PC-9 (cell line): ENCODE measurements at regions not wholly inside any gene's neighbourhood (a gene's known extent, or its start where the extent isn't known, plus 50 kb on each side); places are given as distances from the start of the nearest gene placed in this dataset.

Experiments
- BruUV-seq: library from RNA; stranded (reverse); fragments of 400-500 nt; replicated peaks from 2 replicates; lab custom pipeline; 2021; lab: Mats Ljungman, UMichigan
- CTCF ChIA-PET: fragments of 300-600 bp; sonication (Branson Sonifier 250); formaldehyde crosslinking; loops from one replicate; lab custom pipeline; 2022; ENCODE audit warnings: antibody characterized with exemption; lab: Charles Lee
- POLR2A ChIA-PET: fragments of 300-600 bp; sonication (Branson Sonifier 250); formaldehyde crosslinking; loops from one replicate; lab custom pipeline; 2022; ENCODE audit warnings: antibody characterized with exemption; ENCODE audit not compliant: unreplicated experiment; lab: Charles Lee
- DNase-seq, 2 experiments: peaks; one replicate each; pipeline versions ENCODE4 v3.0.0 to v3.0.0-alpha.2; 2015 to 2022; ENCODE audit warnings: mixed read lengths in 1 of 2
- H2AFZ ChIP-seq: fragments of 200-600 bp; sonication (generic); 2 replicates; pipeline ENCODE4 v1.8.1; 2017; ENCODE audit warnings: antibody characterized with exemption
- H3F3A ChIP-seq: fragments of 200-600 bp; sonication (generic); 2 replicates; pipeline ENCODE4 v1.8.1; 2017; ENCODE audit warnings: antibody characterized with exemption, mild to moderate bottlenecking, low read depth; ENCODE audit not compliant: insufficient read depth
- H3K27ac ChIP-seq: fragments of 200-600 bp; sonication (generic); 2 replicates; pipeline ENCODE4 v1.6.1; 2016; ENCODE audit warnings: mixed run types
- H3K27me3 ChIP-seq: fragments of 200-600 bp; sonication (generic); 2 replicates; pipeline ENCODE4 v1.6.1; 2016; ENCODE audit warnings: low read depth, mixed run types; ENCODE audit not compliant: insufficient read depth
- H3K36me3 ChIP-seq: fragments of 200-600 bp; sonication (generic); 2 replicates; pipeline ENCODE4 v1.6.1; 2016; ENCODE audit warnings: low read depth, mixed run types
- H3K4me1 ChIP-seq: fragments of 200-600 bp; sonication (generic); replicated peaks from 2 replicates; pipeline ENCODE4 v1.6.1; 2016; ENCODE audit warnings: mixed run types; ENCODE audit not compliant: insufficient read depth
- H3K4me2 ChIP-seq: fragments of 200-600 bp; sonication (generic); 2 replicates; pipeline ENCODE4 v1.6.1; 2017; ENCODE audit warnings: mixed run types
- H3K4me3 ChIP-seq: fragments of 200-600 bp; sonication (generic); 2 replicates; pipeline ENCODE4 v1.6.1; 2016; ENCODE audit warnings: mixed run types
- H3K79me2 ChIP-seq: fragments of 200-600 bp; sonication (generic); 2 replicates; pipeline ENCODE4 v1.6.1; 2017; ENCODE audit warnings: low read depth, mixed run types
- H3K9me2 ChIP-seq: fragments of 200-600 bp; sonication (generic); 2 replicates; pipeline ENCODE4 v1.8.1; 2017; ENCODE audit warnings: mild to moderate bottlenecking; ENCODE audit not compliant: insufficient read depth
- H3K9me3 ChIP-seq: fragments of 200-600 bp; sonication (generic); 2 replicates; pipeline ENCODE4 v1.8.1; 2016; ENCODE audit warnings: low read depth; ENCODE audit not compliant: insufficient read depth
- H4K20me1 ChIP-seq: fragments of 200-600 bp; sonication (generic); 2 replicates; pipeline ENCODE4 v1.8.1; 2017; ENCODE audit not compliant: insufficient read depth
- CTCF ChIP-seq: fragments of 200-600 bp; sonication (generic); conservative IDR thresholded peaks from 2 replicates; pipeline ENCODE4 v1.6.1; 2017; ENCODE audit warnings: mixed run types, antibody characterized with exemption, mild to moderate bottlenecking, moderate library complexity
- EZH2 ChIP-seq: fragments of 200-600 bp; sonication (generic); IDR thresholded peaks from 2 replicates; pipeline ENCODE4 v1.8.0; 2017; ENCODE audit warnings: antibody characterized with exemption, low read depth
- intact Hi-C: fragments of 100-400 bp; cut with micrococcal nuclease; formaldehyde crosslinking; loops from one replicate; pipeline ENCODE4 v1.10.0; 2022; ENCODE audit not compliant: unreplicated experiment

- H3K4me3 ChIP-seq: no peak overlapping the region
- H3K27me3 ChIP-seq: no peaks in the 10 kb centered on the region
- ChIA-PET POLR2A (no interaction called here), CTCF (interaction anchor here (1.0 kb wide), 1 partner anchor 78 kb away, joined by 3 read pairs; no protein-coding TSS in a partner anchor)
- no peaks in the 10 kb centered on the region for H3K4me1 ChIP-seq
- no peak for TF ChIP-seq EZH2
- no peak for TF ChIP-seq CTCF
- intact Hi-C loops: no loop called here
- H3K36me3 ChIP-seq: no peaks in the 10 kb centered on the region
- DNase-seq: no peak
- H2AFZ ChIP-seq: no peak overlapping the region
- no peak overlapping the region for H3K27ac ChIP-seq
- no peaks in the 10 kb centered on the region for H3K9me2 ChIP-seq
- H3F3A ChIP-seq: no peaks in the 10 kb centered on the region
- no peak overlapping the region for H3K4me2 ChIP-seq
- H3K79me2 ChIP-seq: no peaks in the 10 kb centered on the region
- BruUV-seq: no TSS peak
- H4K20me1 ChIP-seq: no peaks in the 10 kb centered on the region
- no peaks in the 10 kb centered on the region for H3K9me3 ChIP-seq
Measured at GRCh38 chr10:52650873-52651272, 121.7 kb downstream of the MBL2 start.

- H3K27ac ChIP-seq: no peak overlapping the region
- no peaks in the 10 kb centered on the region for H3K9me3 ChIP-seq
- no peaks in the 10 kb centered on the region for H3K4me1 ChIP-seq
- no peaks in the 10 kb centered on the region for H3K79me2 ChIP-seq
- intact Hi-C loops: no loop called here
- TF ChIP-seq EZH2 (no peak), CTCF (no peak)
- no peaks in the 10 kb centered on the region for H4K20me1 ChIP-seq
- H3K4me3 ChIP-seq: no peak overlapping the region
- H3F3A ChIP-seq: no peaks in the 10 kb centered on the region
- H3K27me3 ChIP-seq: no peaks in the 10 kb centered on the region
- BruUV-seq: no TSS peak
- H3K4me2 ChIP-seq: no peak overlapping the region
- H2AFZ ChIP-seq: peak overlapping the region; percentile 10; the same call in 1 of the 2 replicates
- no peak for DNase-seq
- H3K36me3 ChIP-seq: no peaks in the 10 kb centered on the region
- H3K9me2 ChIP-seq: no peaks in the 10 kb centered on the region
- ChIA-PET CTCF (interaction anchor here (1.0 kb wide), 1 partner anchor 77 kb away, joined by 3 read pairs; no protein-coding TSS in a partner anchor), POLR2A (no interaction called here)
Measured at GRCh38 chr10:52651293-52651692, 121.3 kb downstream of the MBL2 start.

- BruUV-seq: no TSS peak
- Histone ChIP-seq H3K4me2 (no peak overlapping the region; the same call in 1 of the 2 replicates), H4K20me1 (no peaks in the 10 kb centered on the region), H3K27ac (no peak overlapping the region), H2AFZ (no peak overlapping the region), H3K4me3 (no peak overlapping the region), H3F3A (no peaks in the 10 kb centered on the region), H3K36me3 (no peaks in the 10 kb centered on the region), H3K9me2 (no peaks in the 10 kb centered on the region), H3K79me2 (no peaks in the 10 kb centered on the region), H3K4me1 (no peaks in the 10 kb centered on the region), H3K27me3 (no peaks in the 10 kb centered on the region), H3K9me3 (no peaks in the 10 kb centered on the region)
- intact Hi-C loops: no loop called here
- CTCF ChIA-PET: no interaction called here
- no peak for DNase-seq
- TF ChIP-seq EZH2: no peak
- TF ChIP-seq CTCF: no peak
- POLR2A ChIA-PET: no interaction called here
Measured at GRCh38 chr10:52652431-52653262, 119.9 kb downstream of the MBL2 start.
